SK-N-SH (cell line): ENCODE measurements at regions not wholly inside any gene's neighbourhood (a gene's known extent, or its start where the extent isn't known, plus 50 kb on each side); places are given as distances from the start of the nearest gene placed in this dataset.

Experiments
- EP300 ChIP-seq, 2 experiments: IDR thresholded peaks; 2 replicates each; pipeline versions ENCODE4 v1.4.0 to v1.6.1; 2012; ENCODE audit warnings: borderline replicate concordance in 1 of 2, low read depth in 1 of 2, low read length in 1 of 2
- FOSL2 ChIP-seq: IDR thresholded peaks from 2 replicates; pipeline ENCODE4 v1.4.0; 2012; ENCODE audit warnings: low read depth, mild to moderate bottlenecking, moderate library complexity, borderline replicate concordance
- GATA2 ChIP-seq: sonication (generic); formaldehyde crosslinking; IDR thresholded peaks from 2 replicates; pipeline ENCODE4 v1.5.0; 2020; ENCODE audit warnings: mild to moderate bottlenecking, missing genetic modification reagents
- POLR2AphosphoS5 ChIP-seq: IDR thresholded peaks from 2 replicates; pipeline ENCODE4 v1.6.1; 2012; ENCODE audit warnings: low read depth, low read length
- RCOR1 ChIP-seq: fragments of 150-350 bp; IDR thresholded peaks from 2 replicates; pipeline ENCODE4 v1.6.1; 2017; ENCODE audit warnings: antibody characterized with exemption, low read length
- RFX5 ChIP-seq: IDR thresholded peaks from 2 replicates; pipeline ENCODE4 v1.6.1; 2012; ENCODE audit warnings: mild to moderate bottlenecking, improper control_type of control experiment, low read length
- SIN3A ChIP-seq: IDR thresholded peaks from 2 replicates; pipeline ENCODE4 v1.6.1; 2012; ENCODE audit warnings: low read depth, mild to moderate bottlenecking, low read length, moderate library complexity, borderline replicate concordance
- TAF1 ChIP-seq: IDR thresholded peaks from 2 replicates; pipeline ENCODE4 v1.6.1; 2012; ENCODE audit warnings: low read depth, mild to moderate bottlenecking, low read length, moderate library complexity, borderline replicate concordance
- TCF12 ChIP-seq: IDR thresholded peaks from 2 replicates; pipeline ENCODE4 v1.4.0; 2012
- TF ChIP-seq, protein P1 (sequence below): IDR thresholded peaks from 2 replicates; pipeline ENCODE4 v1.6.1; 2012; ENCODE audit warnings: mild to moderate bottlenecking, low read depth, low read length, moderate library complexity
- TF ChIP-seq, protein P2 (sequence below): fragments of 150-350 bp; IDR thresholded peaks from 2 replicates; pipeline ENCODE4 v1.6.1; 2016; ENCODE audit warnings: mild to moderate bottlenecking, low read depth, low read length
- TF ChIP-seq, protein P3 (sequence below): fragments of 200-600 bp; sonication (generic); IDR thresholded peaks from 2 replicates; pipeline ENCODE4 v1.6.1; 2017; ENCODE audit warnings: antibody characterized with exemption, mild to moderate bottlenecking, moderate library complexity
- TF ChIP-seq, protein P4 (sequence below): IDR thresholded peaks from 2 replicates; pipeline ENCODE4 v1.4.0; 2012; ENCODE audit warnings: low read depth

DNA sequence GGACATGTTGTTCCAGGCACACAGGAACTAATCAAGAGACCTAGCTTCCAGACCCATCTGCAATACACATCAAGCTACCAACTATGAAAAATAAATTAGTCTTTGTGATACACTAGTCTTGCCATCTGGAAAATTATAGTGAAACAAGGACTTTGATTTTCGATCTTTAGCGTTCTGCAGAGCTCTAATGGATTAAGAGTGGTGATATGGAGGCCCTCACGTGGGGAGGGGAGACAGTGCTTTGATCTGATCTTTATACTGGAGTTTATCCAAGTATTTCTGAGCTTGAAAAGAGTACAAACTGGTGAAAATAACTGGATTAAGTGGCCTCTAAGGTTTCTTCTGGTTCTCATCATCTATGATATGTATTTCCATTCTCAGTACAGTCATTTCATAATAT lies 273.4 kb upstream of the CDH7 start:
- TF ChIP-seq TCF12, result no peak
- TF ChIP-seq, protein P1, sequence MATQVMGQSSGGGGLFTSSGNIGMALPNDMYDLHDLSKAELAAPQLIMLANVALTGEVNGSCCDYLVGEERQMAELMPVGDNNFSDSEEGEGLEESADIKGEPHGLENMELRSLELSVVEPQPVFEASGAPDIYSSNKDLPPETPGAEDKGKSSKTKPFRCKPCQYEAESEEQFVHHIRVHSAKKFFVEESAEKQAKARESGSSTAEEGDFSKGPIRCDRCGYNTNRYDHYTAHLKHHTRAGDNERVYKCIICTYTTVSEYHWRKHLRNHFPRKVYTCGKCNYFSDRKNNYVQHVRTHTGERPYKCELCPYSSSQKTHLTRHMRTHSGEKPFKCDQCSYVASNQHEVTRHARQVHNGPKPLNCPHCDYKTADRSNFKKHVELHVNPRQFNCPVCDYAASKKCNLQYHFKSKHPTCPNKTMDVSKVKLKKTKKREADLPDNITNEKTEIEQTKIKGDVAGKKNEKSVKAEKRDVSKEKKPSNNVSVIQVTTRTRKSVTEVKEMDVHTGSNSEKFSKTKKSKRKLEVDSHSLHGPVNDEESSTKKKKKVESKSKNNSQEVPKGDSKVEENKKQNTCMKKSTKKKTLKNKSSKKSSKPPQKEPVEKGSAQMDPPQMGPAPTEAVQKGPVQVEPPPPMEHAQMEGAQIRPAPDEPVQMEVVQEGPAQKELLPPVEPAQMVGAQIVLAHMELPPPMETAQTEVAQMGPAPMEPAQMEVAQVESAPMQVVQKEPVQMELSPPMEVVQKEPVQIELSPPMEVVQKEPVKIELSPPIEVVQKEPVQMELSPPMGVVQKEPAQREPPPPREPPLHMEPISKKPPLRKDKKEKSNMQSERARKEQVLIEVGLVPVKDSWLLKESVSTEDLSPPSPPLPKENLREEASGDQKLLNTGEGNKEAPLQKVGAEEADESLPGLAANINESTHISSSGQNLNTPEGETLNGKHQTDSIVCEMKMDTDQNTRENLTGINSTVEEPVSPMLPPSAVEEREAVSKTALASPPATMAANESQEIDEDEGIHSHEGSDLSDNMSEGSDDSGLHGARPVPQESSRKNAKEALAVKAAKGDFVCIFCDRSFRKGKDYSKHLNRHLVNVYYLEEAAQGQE, result no peak
- no peak for TF ChIP-seq SIN3A
- TF ChIP-seq, protein P2, sequence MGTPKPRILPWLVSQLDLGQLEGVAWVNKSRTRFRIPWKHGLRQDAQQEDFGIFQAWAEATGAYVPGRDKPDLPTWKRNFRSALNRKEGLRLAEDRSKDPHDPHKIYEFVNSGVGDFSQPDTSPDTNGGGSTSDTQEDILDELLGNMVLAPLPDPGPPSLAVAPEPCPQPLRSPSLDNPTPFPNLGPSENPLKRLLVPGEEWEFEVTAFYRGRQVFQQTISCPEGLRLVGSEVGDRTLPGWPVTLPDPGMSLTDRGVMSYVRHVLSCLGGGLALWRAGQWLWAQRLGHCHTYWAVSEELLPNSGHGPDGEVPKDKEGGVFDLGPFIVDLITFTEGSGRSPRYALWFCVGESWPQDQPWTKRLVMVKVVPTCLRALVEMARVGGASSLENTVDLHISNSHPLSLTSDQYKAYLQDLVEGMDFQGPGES, result no peak
- no peak for TF ChIP-seq POLR2AphosphoS5
- TF ChIP-seq EP300 (IDR thresholded peaks at IDR 0.05; ENCODE audit: borderline replicate concordance in 1 of 2, low read depth in 1 of 2, low read length in 1 of 2), result peak in 1 of 2 experiments; percentile 56; a peak in 2 of 4 replicates
- TF ChIP-seq RFX5, result no peak
- TF ChIP-seq, protein P3, sequence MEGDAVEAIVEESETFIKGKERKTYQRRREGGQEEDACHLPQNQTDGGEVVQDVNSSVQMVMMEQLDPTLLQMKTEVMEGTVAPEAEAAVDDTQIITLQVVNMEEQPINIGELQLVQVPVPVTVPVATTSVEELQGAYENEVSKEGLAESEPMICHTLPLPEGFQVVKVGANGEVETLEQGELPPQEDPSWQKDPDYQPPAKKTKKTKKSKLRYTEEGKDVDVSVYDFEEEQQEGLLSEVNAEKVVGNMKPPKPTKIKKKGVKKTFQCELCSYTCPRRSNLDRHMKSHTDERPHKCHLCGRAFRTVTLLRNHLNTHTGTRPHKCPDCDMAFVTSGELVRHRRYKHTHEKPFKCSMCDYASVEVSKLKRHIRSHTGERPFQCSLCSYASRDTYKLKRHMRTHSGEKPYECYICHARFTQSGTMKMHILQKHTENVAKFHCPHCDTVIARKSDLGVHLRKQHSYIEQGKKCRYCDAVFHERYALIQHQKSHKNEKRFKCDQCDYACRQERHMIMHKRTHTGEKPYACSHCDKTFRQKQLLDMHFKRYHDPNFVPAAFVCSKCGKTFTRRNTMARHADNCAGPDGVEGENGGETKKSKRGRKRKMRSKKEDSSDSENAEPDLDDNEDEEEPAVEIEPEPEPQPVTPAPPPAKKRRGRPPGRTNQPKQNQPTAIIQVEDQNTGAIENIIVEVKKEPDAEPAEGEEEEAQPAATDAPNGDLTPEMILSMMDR, result no peak
- TF ChIP-seq, protein P4, sequence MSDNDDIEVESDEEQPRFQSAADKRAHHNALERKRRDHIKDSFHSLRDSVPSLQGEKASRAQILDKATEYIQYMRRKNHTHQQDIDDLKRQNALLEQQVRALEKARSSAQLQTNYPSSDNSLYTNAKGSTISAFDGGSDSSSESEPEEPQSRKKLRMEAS, result no peak
- no peak for TF ChIP-seq TAF1
- no peak for TF ChIP-seq FOSL2
- TF ChIP-seq GATA2 (CRISPR knock-in tag), result peak; percentile 74
- TF ChIP-seq RCOR1, result no peak; the same call in 1 of the 2 replicates
